H9 (cell line): ENCODE measurements at regions not wholly inside any gene's neighbourhood (a gene's known extent, or its start where the extent isn't known, plus 50 kb on each side); places are given as distances from the start of the nearest gene placed in this dataset.

Source experiments
- DNase-seq: peaks from one replicate; pipeline ENCODE4 v3.0.0-alpha.2; 2017
- H2AFZ ChIP-seq: one replicate; pipeline ENCODE4 v1.6.1; 2013; ENCODE audit warnings: mild to moderate bottlenecking, low read length, control low read depth, moderate library complexity
- H2AK5ac ChIP-seq: 2 replicates; pipeline ENCODE4 v1.6.1; 2013; ENCODE audit warnings: low read length, control low read depth, mixed read lengths; ENCODE audit not compliant: insufficient read length
- H2BK120ac ChIP-seq: one replicate; pipeline ENCODE4 v1.6.1; 2013; ENCODE audit warnings: low read depth, mild to moderate bottlenecking, low read length, control low read depth, inconsistent platforms; ENCODE audit not compliant: poor library complexity, severe bottlenecking
- H2BK12ac ChIP-seq: 2 replicates; pipeline ENCODE4 v1.6.1; 2013; ENCODE audit warnings: low read length, control low read depth, mixed read lengths, low read depth; ENCODE audit not compliant: insufficient read length
- H2BK15ac ChIP-seq: 2 replicates; pipeline ENCODE4 v1.6.1; 2013; ENCODE audit warnings: low read depth, low read length, control low read depth
- H2BK20ac ChIP-seq: one replicate; pipeline ENCODE4 v1.6.1; 2013; ENCODE audit warnings: low read depth, mild to moderate bottlenecking, low read length, control low read depth, inconsistent platforms; ENCODE audit not compliant: poor library complexity, severe bottlenecking
- H2BK5ac ChIP-seq: 2 replicates; pipeline ENCODE4 v1.6.1; 2013; ENCODE audit warnings: low read length, control low read depth, mixed read lengths; ENCODE audit not compliant: insufficient read length
- H3K14ac ChIP-seq: 2 replicates; pipeline ENCODE4 v1.6.1; 2013; ENCODE audit warnings: low read length, control low read depth; ENCODE audit not compliant: insufficient read depth
- H3K18ac ChIP-seq: 2 replicates; pipeline ENCODE4 v1.6.1; 2013; ENCODE audit warnings: low read depth, mild to moderate bottlenecking, mixed read lengths, low read length, control low read depth; ENCODE audit not compliant: insufficient read length
- H3K23ac ChIP-seq: 2 replicates; pipeline ENCODE4 v1.6.1; 2013; ENCODE audit warnings: low read length, control low read depth, mixed read lengths, low read depth; ENCODE audit not compliant: insufficient read length
- H3K23me2 ChIP-seq: 2 replicates; pipeline ENCODE4 v1.6.1; 2013; ENCODE audit warnings: low read depth, mild to moderate bottlenecking, mixed read lengths, low read length, control low read depth; ENCODE audit not compliant: insufficient read length, poor library complexity, severe bottlenecking
- H3K27ac ChIP-seq: 2 replicates; pipeline ENCODE4 v1.5.1; 2013; ENCODE audit warnings: low read length, control low read depth, mixed read lengths, low read depth; ENCODE audit not compliant: insufficient read length
- H3K27me3 ChIP-seq: 2 replicates; pipeline ENCODE4 v1.6.1; 2013; ENCODE audit warnings: low read length, control low read depth, inconsistent platforms; ENCODE audit not compliant: insufficient read depth
- H3K4ac ChIP-seq: 2 replicates; pipeline ENCODE4 v1.6.1; 2013; ENCODE audit warnings: low read depth, mild to moderate bottlenecking, control low read depth, inconsistent platforms, low read length, moderate library complexity
- H3K4me1 ChIP-seq: 2 replicates; pipeline ENCODE4 v1.6.1; 2013; ENCODE audit warnings: low read length, control low read depth, inconsistent platforms; ENCODE audit not compliant: insufficient read depth
- H3K4me2 ChIP-seq: 2 replicates; pipeline ENCODE4 v1.6.1; 2013; ENCODE audit warnings: low read length, control low read depth, mixed read lengths; ENCODE audit not compliant: insufficient read length, insufficient read depth
- H3K56ac ChIP-seq: 2 replicates; pipeline ENCODE4 v1.6.1; 2013; ENCODE audit warnings: low read depth, mild to moderate bottlenecking, mixed read lengths, low read length, control low read depth; ENCODE audit not compliant: insufficient read length
- H3K79me1 ChIP-seq: 2 replicates; pipeline ENCODE4 v1.6.1; 2013; ENCODE audit warnings: low read depth, mild to moderate bottlenecking, moderate library complexity, low read length, control low read depth, inconsistent platforms; ENCODE audit not compliant: insufficient read depth, poor library complexity, severe bottlenecking
- H3K79me2 ChIP-seq: 2 replicates; pipeline ENCODE4 v1.6.1; 2013; ENCODE audit warnings: low read length, control low read depth, inconsistent platforms; ENCODE audit not compliant: insufficient read depth
- H3K9ac ChIP-seq: 2 replicates; pipeline ENCODE4 v1.6.1; 2013; ENCODE audit warnings: low read length, control low read depth, mixed read lengths; ENCODE audit not compliant: insufficient read length; ENCODE audit errors: extremely low read depth
- H3K9me3 ChIP-seq: one replicate; pipeline ENCODE4 v1.6.1; 2013; ENCODE audit warnings: low read depth, low read length, inconsistent platforms; ENCODE audit not compliant: control insufficient read depth
- H3T11ph ChIP-seq: one replicate; pipeline ENCODE4 v1.6.1; 2013; ENCODE audit warnings: mild to moderate bottlenecking, low read length, control low read depth, inconsistent platforms
- H4K20me1 ChIP-seq: one replicate; pipeline ENCODE4 v1.6.1; 2013; ENCODE audit not compliant: control insufficient read depth, insufficient read length, insufficient read depth
- H4K5ac ChIP-seq: 2 replicates; pipeline ENCODE4 v1.6.1; 2013; ENCODE audit warnings: low read depth, mild to moderate bottlenecking, mixed read lengths, low read length, control low read depth; ENCODE audit not compliant: insufficient read length
- H4K8ac ChIP-seq: replicated peaks from 2 replicates; pipeline ENCODE4 v1.6.1; 2013; ENCODE audit warnings: low read length, control low read depth, mixed read lengths, low read depth; ENCODE audit not compliant: insufficient read length
- H4K91ac ChIP-seq: 2 replicates; pipeline ENCODE4 v1.6.1; 2013; ENCODE audit warnings: low read depth, mild to moderate bottlenecking, moderate library complexity, mixed read lengths, low read length, control low read depth; ENCODE audit not compliant: insufficient read length
- H3K27ac Mint-ChIP-seq, 3 experiments: 2 replicates in 2 of 3; 3 replicates in 1 of 3; pipeline ENCODE4 v1.8.0; 2020 to 2021; ENCODE audit warnings: mixed read lengths in 3 of 3, mild to moderate bottlenecking in 1 of 3, moderate library complexity in 1 of 3
- H3K27me3 Mint-ChIP-seq: 2 replicates; pipeline ENCODE4 v1.8.0; 2021; ENCODE audit warnings: low read depth, mild to moderate bottlenecking, moderate library complexity, mixed read lengths
- H3K36me3 Mint-ChIP-seq, 3 experiments: 2 replicates in 2 of 3; 3 replicates in 1 of 3; pipeline ENCODE4 v1.8.0; 2020 to 2021; ENCODE audit warnings: low read depth in 3 of 3, mixed read lengths in 3 of 3; ENCODE audit not compliant: insufficient read depth in 1 of 3
- H3K4me1 Mint-ChIP-seq, 2 experiments: 2 replicates each; pipeline ENCODE4 v1.8.0; 2020; ENCODE audit warnings: mixed read lengths in 2 of 2
- H3K4me3 Mint-ChIP-seq, 2 experiments: 2 replicates in 1 of 2; 3 replicates in 1 of 2; pipeline ENCODE4 v1.8.0; 2020 to 2021; ENCODE audit warnings: mild to moderate bottlenecking in 2 of 2, mixed read lengths in 2 of 2, moderate library complexity in 1 of 2
- H3K9me3 Mint-ChIP-seq, 2 experiments: 2 replicates in 1 of 2; 3 replicates in 1 of 2; pipeline ENCODE4 v1.8.0; 2020; ENCODE audit warnings: mild to moderate bottlenecking in 2 of 2, mixed read lengths in 2 of 2, moderate library complexity in 1 of 2
- WGBS: extraction: QIAGEN DNeasy Blood & Tissue Kit; methylation state at CpG from one replicate; pipeline ENCODE4 v1.1.7; 2013; ENCODE audit warnings: missing lambda C conversion rate, low lambda C conversion rate, mixed read lengths; ENCODE audit not compliant: insufficient read length; ENCODE audit errors: extremely low coverage; 5-methylcytosine and 5-hydroxymethylcytosine counted together
- TF ChIP-seq, protein P1 (sequence below): fragments of 200-600 bp; sonication (generic); conservative IDR thresholded peaks from 3 replicates; pipeline ENCODE4 v1.8.0; 2021; ENCODE audit warnings: antibody characterized with exemption, mild to moderate bottlenecking

DNA sequence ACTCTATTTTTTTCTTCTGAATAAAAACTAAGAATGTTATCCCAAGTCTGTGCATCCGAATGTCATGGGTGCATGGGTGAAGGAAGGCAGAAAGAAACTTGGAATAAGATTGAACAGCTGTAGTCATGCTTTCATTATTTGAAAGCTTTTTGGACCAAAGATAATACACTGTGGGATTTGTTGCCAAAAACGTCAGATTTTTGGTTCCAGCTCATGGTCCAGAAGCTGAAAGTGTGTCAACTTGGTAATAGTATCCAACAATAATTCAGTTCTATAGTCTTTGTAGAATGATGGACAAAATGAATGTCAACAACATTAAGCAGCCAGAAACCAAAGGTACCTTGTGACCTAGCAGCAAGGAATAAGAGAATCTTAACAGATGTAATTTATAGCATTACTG is 327.9 kb upstream of the ADAMTS9 start:
- WGBS: no CpG with 5 or more reads among the region's 2 CpGs
- Mint-ChIP-seq H3K27ac (no peak overlapping the region), H3K4me3 (no peak overlapping the region), H3K27me3 (no peaks in the 10 kb centered on the region), H3K9me3 (no peaks in the 10 kb centered on the region; a peak in 1 of 5 replicates), H3K36me3 (no peaks in the 10 kb centered on the region), H3K4me1 (peaks cover 12 to 17% of the 10 kb centered on the region in 2 experiments)
- no peak overlapping the region for H3K56ac ChIP-seq
- H3K23me2 ChIP-seq: no peaks in the 10 kb centered on the region
- no peak overlapping the region for H3K9ac ChIP-seq
- no peak for DNase-seq
- no peak overlapping the region for H4K91ac ChIP-seq
- H3K14ac ChIP-seq: no peak overlapping the region
- no peaks in the 10 kb centered on the region for H3K9me3 ChIP-seq
- no peak overlapping the region for H2BK15ac ChIP-seq
- no peak overlapping the region for H3K4ac ChIP-seq
- no peak overlapping the region for H3K18ac ChIP-seq
- no peak overlapping the region for H2AK5ac ChIP-seq
- no peak overlapping the region for H2BK12ac ChIP-seq
- H3K79me2 ChIP-seq: no peaks in the 10 kb centered on the region
- no peak overlapping the region for H2BK20ac ChIP-seq
- TF ChIP-seq, protein P1, sequence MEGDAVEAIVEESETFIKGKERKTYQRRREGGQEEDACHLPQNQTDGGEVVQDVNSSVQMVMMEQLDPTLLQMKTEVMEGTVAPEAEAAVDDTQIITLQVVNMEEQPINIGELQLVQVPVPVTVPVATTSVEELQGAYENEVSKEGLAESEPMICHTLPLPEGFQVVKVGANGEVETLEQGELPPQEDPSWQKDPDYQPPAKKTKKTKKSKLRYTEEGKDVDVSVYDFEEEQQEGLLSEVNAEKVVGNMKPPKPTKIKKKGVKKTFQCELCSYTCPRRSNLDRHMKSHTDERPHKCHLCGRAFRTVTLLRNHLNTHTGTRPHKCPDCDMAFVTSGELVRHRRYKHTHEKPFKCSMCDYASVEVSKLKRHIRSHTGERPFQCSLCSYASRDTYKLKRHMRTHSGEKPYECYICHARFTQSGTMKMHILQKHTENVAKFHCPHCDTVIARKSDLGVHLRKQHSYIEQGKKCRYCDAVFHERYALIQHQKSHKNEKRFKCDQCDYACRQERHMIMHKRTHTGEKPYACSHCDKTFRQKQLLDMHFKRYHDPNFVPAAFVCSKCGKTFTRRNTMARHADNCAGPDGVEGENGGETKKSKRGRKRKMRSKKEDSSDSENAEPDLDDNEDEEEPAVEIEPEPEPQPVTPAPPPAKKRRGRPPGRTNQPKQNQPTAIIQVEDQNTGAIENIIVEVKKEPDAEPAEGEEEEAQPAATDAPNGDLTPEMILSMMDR: no peak
- no peak overlapping the region for H3K27ac ChIP-seq
- H2BK120ac ChIP-seq: no peak overlapping the region
- H4K20me1 ChIP-seq: no peaks in the 10 kb centered on the region
- no peak overlapping the region for H2BK5ac ChIP-seq
- H2AFZ ChIP-seq: no peak overlapping the region
- no peak overlapping the region for H4K8ac ChIP-seq
- H3K4me1 ChIP-seq: no peaks in the 10 kb centered on the region
- no peak overlapping the region for H3K4me2 ChIP-seq
- H3K27me3 ChIP-seq: no peaks in the 10 kb centered on the region
- H4K5ac ChIP-seq: no peak overlapping the region
- H3K79me1 ChIP-seq: no peaks in the 10 kb centered on the region
- no peak overlapping the region for H3T11ph ChIP-seq
- no peak overlapping the region for H3K23ac ChIP-seq
